Uterus (tissue), 3 donors: ENCODE measurements at regions not wholly inside any gene's neighbourhood (a gene's known extent, or its start where the extent isn't known, plus 50 kb on each side); places are given as distances from the start of the nearest gene placed in this dataset.

Source experiments
- DNase-seq, 2 donors: peaks; one replicate each; pipeline ENCODE4 v3.0.0-alpha.2; 2019 to 2020
- H3K27ac ChIP-seq, 2 donors: fragments of 200-600 bp; sonication (generic); 1 replicate in 1 of 2; 2 replicates in 1 of 2; pipeline ENCODE4 v1.5.1; 2016 to 2018
- H3K27me3 ChIP-seq, 2 donors: fragments of 200-600 bp; sonication (generic); one replicate each; pipeline ENCODE4 v1.5.1; 2018 to 2019; ENCODE audit warnings: control low read depth in 1 of 2
- H3K36me3 ChIP-seq, 2 donors: fragments of 200-600 bp; sonication (generic); one replicate each; pipeline ENCODE4 v1.5.1; 2019; ENCODE audit warnings: control low read depth in 1 of 2
- H3K4me1 ChIP-seq, 2 donors: fragments of 200-600 bp; sonication (generic); one replicate each; pipeline ENCODE4 v1.5.1; 2018 to 2019; ENCODE audit warnings: control low read depth in 1 of 2
- H3K4me3 ChIP-seq, 2 donors: fragments of 200-600 bp; sonication (generic); 1 replicate in 1 of 2; 2 replicates in 1 of 2; pipeline ENCODE4 v1.5.1; 2018 to 2019; ENCODE audit warnings: mild to moderate bottlenecking in 1 of 2
- H3K9me3 ChIP-seq, 2 donors: fragments of 200-600 bp; sonication (generic); one replicate each; pipeline ENCODE4 v1.5.1; 2019; ENCODE audit warnings: control low read depth in 1 of 2
- CTCF ChIP-seq, 4 experiments: fragments of 200-600 bp in 2 of 4; fragments of 450-650 bp in 2 of 4; sonication (generic) in 2 of 4; IDR thresholded peaks; one replicate each; pipeline ENCODE4 v1.5.1; 2016 to 2019; ENCODE audit warnings: antibody characterized with exemption in 4 of 4, mild to moderate bottlenecking in 2 of 4, moderate library complexity in 1 of 4
- POLR2A ChIP-seq, 2 donors: fragments of 450-650 bp; IDR thresholded peaks; one replicate each; pipeline ENCODE4 v1.6.1; 2016; ENCODE audit warnings: antibody characterized with exemption in 2 of 2, mild to moderate bottlenecking in 1 of 2, moderate library complexity in 1 of 2
- intact Hi-C: fragments of 100-400 bp; cut with DNase I; formaldehyde crosslinking; loops from one replicate; pipeline ENCODE4 v1.15.1; 2023; ENCODE audit warnings: low total_unique reads
- donor health status: DM: yes; HTN: yes; CAD: no.

DNA sequence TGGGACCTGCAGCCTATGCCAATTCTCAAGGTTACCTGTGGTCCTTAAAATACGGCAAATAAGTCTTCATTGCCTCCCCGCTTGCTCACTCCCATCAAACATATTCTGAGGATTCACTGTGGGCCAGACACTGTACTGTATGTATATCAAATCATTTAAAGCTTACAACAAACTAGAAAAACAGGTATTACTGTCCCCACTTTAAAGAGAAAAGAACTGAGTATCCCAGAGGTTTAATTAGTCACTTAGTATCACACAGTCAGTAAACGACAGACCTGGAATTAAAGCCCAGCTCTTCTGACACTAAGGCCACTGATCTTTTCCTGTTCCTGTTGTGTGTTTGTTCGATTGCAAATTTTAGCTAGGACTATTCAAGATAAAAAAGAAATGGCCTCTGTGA lies 248.2 kb downstream of the ACTL7B start:
- H3K27me3 ChIP-seq, result no peaks in the 10 kb centered on the region
- H3K36me3 ChIP-seq, result no peaks in the 10 kb centered on the region
- no peak overlapping the region for H3K4me3 ChIP-seq
- TF ChIP-seq CTCF (IDR thresholded peaks at IDR 0.05) (no peak), POLR2A (IDR thresholded peaks at IDR 0.05) (no peak)
- no peaks in the 10 kb centered on the region for H3K4me1 ChIP-seq
- intact Hi-C loops, result no loop called here
- H3K9me3 ChIP-seq, result no peaks in the 10 kb centered on the region
- H3K27ac ChIP-seq, result no peak overlapping the region
- DNase-seq, result no peak

GRCh38 chr9:108606401-108606800 lies 249.4 kb downstream of the ACTL7B start:
- Histone ChIP-seq H3K27me3 (no peaks in the 10 kb centered on the region), H3K9me3 (no peaks in the 10 kb centered on the region), H3K36me3 (no peaks in the 10 kb centered on the region), H3K4me1 (no peaks in the 10 kb centered on the region), H3K27ac (no peak overlapping the region), H3K4me3 (no peak overlapping the region)
- TF ChIP-seq CTCF (IDR thresholded peaks at IDR 0.05), result no peak
- TF ChIP-seq POLR2A (IDR thresholded peaks at IDR 0.05), result no peak
- no peak for DNase-seq
- intact Hi-C loops, result no loop called here

DNA sequence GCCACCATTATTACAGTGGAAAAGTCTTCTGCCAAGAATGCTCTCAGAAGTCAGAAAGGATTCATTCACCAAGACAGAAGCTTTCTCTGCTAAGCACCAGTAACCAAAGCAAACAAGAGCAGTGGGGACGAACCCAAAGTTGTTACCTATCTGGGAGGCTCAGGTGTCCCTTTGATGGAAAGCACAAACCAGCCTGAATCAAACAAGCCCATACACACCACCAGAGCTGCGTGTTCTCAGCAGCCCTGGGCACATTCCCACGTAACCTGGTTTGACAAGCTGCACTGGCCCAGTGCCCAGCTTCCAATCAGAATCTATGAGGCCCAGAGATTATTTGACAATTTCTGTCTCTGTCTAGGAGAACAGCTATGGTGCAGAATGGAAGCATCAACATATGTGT lies 252.6 kb downstream of the ACTL7B start:
- Histone ChIP-seq H3K36me3 (no peaks in the 10 kb centered on the region), H3K27me3 (no peaks in the 10 kb centered on the region), H3K9me3 (no peaks in the 10 kb centered on the region), H3K4me3 (no peak overlapping the region), H3K27ac (no peak overlapping the region), H3K4me1 (no peaks in the 10 kb centered on the region)
- no peak for DNase-seq
- no peak for TF ChIP-seq CTCF (IDR thresholded peaks at IDR 0.05)
- intact Hi-C loops, result no loop called here

DNA sequence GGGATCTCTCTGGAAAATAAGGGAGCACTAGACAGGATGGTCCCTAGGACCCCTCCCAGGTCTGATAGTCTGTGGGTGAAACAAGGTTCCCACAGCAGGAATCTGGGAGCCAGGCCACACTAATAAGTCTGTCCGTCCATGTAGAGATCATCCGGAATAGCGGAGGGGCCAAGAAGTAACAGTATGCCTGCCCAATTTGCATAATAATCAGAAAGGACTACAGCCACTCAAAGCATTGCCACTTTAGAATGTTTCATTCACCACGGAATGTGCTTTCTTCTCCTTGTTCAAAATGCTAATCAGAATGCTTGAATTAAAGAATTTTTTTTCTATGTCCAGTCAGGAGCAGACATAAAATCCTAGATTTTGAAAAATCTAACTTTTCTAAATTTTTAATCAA lies 254.9 kb downstream of the ACTL7B start:
- no peak for TF ChIP-seq POLR2A (IDR thresholded peaks at IDR 0.05)
- TF ChIP-seq CTCF (IDR thresholded peaks at IDR 0.05), result no peak
- no peaks in the 10 kb centered on the region for H3K9me3 ChIP-seq
- H3K4me3 ChIP-seq, result no peak overlapping the region
- H3K36me3 ChIP-seq, result no peaks in the 10 kb centered on the region
- no peak for DNase-seq
- no peaks in the 10 kb centered on the region for H3K27me3 ChIP-seq
- no peak overlapping the region for H3K27ac ChIP-seq
- intact Hi-C loops, result no loop called here
- H3K4me1 ChIP-seq, result no peaks in the 10 kb centered on the region

GRCh38 chr9:108599571-108599970 lies 256.2 kb downstream of the ACTL7B start:
- Histone ChIP-seq H3K4me3 (no peak overlapping the region), H3K9me3 (no peaks in the 10 kb centered on the region), H3K36me3 (no peaks in the 10 kb centered on the region), H3K27me3 (no peaks in the 10 kb centered on the region), H3K27ac (no peak overlapping the region), H3K4me1 (no peaks in the 10 kb centered on the region)
- intact Hi-C loops, result no loop called here
- no peak for DNase-seq
- TF ChIP-seq CTCF (IDR thresholded peaks at IDR 0.05) (no peak), POLR2A (IDR thresholded peaks at IDR 0.05) (no peak)
